ENCODE measurements at regions not wholly inside any gene's neighbourhood (a gene's known extent, or its start where the extent isn't known, plus 50 kb on each side); places are given as distances from the start of the nearest gene placed in this dataset.
"Not testable (repeated sequence)": the region's sequence is repeated elsewhere in the genome, so short reads cannot be mapped to it uniquely, and the experiment has no call there.

DNA sequence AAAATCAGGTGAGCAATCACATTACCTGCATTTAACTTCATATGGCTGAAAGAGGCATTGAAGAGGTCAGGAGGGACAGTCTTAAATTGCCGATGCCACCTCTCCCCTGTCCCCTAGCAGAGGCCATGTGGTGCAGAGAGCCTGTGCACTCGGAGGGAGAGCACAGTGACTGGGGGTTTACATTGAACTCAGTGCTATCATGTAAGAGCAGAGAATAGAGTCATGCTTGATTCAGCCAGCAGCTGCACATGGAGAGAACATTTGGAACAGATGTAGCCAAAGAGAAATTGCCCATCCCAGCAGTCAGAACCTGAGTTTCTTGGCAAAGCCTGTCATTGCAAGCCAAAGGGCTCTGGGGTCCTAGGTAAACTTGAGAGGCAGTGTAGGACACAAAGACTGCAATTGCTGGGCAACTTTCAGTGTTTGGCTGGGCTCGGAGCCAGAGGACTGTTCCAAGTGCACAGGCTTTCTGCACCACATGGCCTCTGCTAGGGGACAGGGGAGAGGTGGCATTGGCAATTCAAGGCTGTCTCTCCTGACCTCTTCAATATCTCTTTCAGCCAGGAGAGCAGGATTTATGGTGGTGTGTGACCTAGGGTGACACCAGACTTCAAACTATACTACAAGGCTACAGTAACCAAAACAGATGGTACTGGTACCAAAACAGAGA lies 267.1 kb downstream of the REEP3 start:
- DNase-seq (ENCODE audit: low spot score), result no peak

DNA sequence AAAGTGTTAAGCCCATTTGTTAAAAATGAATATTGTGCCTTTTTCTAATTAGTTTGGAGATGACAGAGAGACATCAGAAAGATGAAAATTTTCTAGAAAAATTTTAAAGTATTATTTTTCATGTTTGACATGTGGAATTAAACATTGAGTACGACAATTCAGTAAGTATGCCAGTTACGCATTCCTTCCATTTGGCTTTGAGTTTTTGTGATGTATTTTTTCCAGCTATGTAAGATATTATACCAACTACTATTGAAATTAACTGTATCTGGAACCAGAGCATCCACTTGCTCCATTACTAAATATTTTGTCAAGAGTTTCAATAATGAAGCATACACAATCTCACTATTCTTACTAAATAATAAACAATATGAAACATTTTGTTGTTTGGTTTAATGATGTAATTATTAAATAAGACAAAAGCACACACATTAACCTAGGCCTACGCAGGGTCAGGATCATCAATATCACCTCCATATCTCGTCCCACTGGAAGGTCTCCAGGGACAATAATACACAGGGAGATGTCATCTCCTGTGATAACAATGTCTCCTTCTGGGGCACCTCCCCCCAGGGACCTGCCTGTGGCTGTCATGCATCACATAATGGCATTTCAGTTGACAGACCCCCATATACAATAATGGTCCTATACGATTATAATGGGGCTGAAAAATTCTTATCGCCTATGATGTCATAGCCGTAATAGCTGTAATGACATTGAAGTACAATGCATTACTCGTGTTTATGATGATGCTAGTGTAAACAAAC lies 274.1 kb downstream of the REEP3 start:
- DNase-seq (ENCODE audit: low spot score), result no peak

DNA sequence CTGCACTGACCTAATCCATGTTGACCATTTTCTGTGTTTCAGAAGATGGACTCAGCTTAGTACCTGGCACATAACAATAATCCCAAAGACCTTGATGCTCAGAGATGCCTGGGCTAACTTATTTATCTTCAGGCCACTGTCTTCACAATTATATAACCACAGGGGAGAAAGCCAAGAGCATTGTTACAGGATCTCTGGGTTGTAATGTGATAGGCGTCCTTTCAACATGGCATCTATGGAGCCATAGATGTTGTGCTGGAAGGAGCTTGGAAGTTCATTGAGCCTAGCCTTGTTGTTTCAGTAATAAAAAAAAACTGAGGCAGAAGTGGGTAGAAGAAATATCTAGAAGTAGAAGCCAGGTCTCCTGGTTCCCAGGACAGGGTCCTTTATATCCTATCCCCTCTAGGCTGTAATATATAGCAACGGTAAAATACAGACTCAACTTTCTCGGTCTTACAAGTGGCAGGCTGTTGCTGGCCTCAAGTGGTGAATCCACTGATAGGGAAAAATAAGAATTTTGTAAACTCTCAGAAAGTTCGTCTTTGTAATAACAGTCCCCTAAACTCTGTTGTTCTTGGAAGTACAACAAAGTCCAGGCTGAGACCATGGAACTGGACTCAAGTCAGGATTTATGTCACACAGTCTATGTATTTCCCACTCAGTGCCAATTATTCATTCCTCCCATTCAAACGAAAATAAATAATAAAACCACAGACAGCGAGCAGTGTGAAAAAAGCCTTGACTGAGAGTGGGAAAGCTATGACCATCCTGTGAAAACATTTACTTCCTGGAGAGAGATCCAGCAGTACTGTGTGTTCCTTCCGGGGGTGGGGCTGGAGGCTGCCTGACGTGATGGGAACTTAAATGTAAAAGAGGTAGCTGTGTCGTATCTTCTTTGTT lies 277.6 kb downstream of the REEP3 start:
- DNase-seq (ENCODE audit: low spot score), result no peak

GRCh38 chr10:63799521-63800300 lies 278.5 kb downstream of the REEP3 start:
- no peak for DNase-seq (ENCODE audit: low spot score)

DNA sequence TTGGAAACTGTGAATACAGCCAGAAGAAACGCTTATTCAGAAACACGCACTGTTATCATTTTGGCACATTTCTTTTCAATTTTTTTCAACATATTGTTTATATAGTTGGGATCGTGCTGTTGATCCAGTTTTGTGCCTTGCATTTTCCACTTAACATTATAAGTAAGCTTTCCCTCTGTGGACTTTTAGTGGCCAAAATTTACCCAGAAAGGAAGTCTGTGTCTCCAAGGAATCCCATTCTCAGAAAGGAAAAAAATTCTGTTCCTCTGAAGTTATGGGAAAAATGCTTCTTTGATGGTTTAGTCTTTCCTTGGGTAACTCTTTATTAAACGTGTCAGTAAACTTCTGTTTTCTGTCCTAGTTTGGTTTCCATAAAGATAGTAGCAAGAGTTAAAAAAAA lies 280.0 kb downstream of the REEP3 start:
- DNase-seq (ENCODE audit: low spot score), result no peak

DNA sequence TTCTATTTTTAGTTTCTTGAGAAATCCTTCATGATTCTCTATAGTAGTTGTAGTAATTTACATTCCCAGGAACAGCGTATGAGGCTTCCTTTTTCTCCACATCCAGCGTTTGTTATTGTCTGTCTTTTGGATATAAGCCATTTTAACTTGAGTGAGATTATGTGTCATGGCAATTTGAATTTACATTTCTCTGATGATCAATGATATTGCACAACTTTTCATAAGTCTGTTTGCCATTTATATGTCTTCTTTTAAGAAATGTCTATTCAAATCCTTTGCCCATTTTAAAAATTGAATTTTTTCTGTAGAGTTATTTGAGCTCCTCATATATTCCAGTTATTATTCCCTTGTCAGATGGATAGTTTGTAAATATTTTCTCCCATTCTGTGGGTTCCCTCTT lies 285.1 kb downstream of the REEP3 start:
- no peak for DNase-seq (ENCODE audit: low spot score)

- no peak for DNase-seq (ENCODE audit: low spot score)
Observed at GRCh38 chr10:63812501-63812900, 291.3 kb downstream of the REEP3 start.

- DNase-seq (ENCODE audit: low spot score), result peak; percentile 41
Observed at GRCh38 chr10:63819753-63820329, 298.6 kb downstream of the REEP3 start.

- DNase-seq (ENCODE audit: low spot score), result no peak
Observed at GRCh38 chr10:63822496-63822895, 301.3 kb downstream of the REEP3 start.

DNA sequence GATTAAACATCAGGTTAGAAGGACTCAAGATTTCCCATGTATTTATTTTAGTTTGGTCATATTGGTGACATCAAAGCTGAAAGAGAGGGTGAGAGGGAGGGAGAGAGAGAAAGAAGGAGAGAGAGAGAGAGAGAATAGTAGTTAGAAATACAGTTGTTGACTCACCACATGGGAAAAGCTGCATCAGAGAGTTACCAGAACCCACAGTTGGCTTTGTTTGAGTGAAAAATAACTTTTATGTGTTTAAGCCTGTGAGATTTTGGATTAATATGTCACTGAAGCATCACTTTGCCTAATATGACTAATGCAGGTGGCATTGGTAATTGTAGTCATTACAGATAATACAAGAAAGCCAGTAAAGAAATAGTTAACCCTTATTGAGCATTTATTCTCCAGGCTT lies 303.9 kb downstream of the REEP3 start:
- DNase-seq (ENCODE audit: low spot score), result no peak

- DNase-seq (ENCODE audit: low spot score), result no peak
Observed at GRCh38 chr10:63825766-63826165, 304.6 kb downstream of the REEP3 start.

DNA sequence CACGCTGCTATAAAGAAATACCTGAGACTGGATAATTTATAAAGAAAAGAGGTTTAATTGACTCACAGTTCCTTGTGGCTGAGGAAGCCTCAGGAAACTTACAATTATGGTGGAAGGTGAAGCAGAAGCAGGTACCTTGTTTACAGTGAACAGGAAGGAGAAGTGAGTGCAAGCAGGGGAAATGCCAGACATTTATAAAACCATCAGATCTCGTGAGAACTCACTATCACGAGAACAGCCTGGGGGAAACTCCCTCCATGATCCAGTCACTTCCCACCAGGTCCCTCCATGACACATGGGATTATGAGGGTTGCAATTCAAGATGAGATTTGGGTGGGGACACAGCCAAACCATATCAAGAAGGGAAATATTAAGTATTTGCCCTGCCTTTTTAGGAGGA lies 305.8 kb downstream of the REEP3 start:
- DNase-seq (ENCODE audit: low spot score), result not testable (repeated sequence)

GRCh38 chr10:63829020-63829419 lies 307.8 kb downstream of the REEP3 start:
- no peak for DNase-seq (ENCODE audit: low spot score)

DNA sequence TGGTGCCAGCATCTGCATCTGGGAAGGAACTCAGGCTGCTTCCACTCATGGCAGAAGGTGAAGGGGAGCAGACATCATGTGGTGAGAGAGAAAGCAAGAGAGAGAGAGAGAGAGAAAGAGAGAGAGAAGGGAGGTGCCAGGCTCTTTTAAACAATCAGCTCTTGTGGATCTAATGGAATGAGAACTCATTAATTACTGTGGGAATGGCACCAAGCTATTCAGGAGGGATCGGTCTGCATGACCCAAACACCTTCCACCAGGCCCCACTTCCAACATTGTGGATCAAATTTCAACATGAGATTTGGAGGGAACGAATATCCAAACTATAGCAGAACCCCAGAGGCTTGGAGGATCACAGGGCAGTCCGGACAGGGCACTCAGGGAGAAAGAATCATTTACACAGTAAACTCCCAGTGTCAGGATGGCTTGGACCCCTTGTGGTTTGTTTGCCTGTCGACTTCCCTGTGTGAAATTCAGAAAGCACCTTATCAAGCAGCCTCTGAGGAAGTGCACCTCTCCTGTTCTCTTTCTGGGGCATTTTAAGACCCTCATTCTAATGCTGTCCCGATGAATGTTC lies 308.5 kb downstream of the REEP3 start:
- no peak for DNase-seq (ENCODE audit: low spot score)

GRCh38 chr10:63832686-63833085 lies 311.5 kb downstream of the REEP3 start:
- no peak for DNase-seq (ENCODE audit: low spot score)

DNA sequence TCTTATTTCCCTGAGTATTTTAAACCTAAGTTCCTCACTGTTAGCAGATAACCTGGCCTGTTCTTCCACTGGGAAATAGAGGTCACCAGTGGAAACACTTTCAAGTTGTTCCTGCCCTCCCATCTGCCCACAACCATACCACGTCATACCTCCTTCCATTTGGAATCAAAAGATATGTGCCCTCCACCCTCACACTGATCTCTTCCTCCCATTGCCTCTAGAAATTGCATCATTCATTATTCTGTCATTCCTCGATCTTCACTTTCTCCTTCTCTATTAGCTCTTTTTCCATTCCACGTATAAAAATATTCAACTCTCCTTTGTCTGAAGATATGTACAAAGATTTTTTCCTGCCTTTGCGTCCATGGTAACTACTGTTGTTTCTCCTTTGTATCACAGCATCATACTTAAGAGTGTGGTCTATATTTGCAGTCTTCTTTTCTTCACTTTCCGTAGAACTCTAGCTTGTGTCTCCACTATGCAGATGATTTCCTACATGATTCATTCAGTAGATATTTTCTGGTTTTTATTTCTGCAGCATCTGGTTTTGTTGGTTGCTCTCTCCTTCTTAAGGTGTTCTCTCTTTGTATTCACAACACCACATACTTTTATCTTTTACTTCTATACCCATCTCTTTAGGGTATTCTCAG lies 312.3 kb downstream of the REEP3 start:
- DNase-seq (ENCODE audit: low spot score), result no peak

GRCh38 chr10:63836666-63837442 lies 315.7 kb downstream of the REEP3 start:
- no peak for DNase-seq (ENCODE audit: low spot score)

DNA sequence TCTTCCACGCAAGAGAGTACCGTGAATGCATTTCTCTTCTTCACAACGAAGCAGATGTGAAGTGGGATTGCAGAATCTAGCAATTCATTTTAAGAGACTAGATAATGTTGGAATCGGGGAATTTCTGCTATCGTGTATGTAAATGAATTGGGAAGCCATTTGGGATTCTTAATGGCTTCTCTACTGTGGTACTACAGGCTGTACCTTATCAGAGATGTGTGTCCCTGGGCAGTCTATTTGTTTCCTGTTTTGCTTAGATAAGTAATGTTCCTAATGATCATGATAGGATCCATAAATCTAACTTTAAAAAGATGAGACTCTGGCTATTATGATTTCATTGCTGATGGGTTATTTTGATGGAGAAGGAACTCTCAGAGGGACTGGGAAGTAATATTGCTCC lies 320.6 kb downstream of the REEP3 start:
- DNase-seq (ENCODE audit: low spot score), result no peak

GRCh38 chr10:63843107-63843506 lies 321.9 kb downstream of the REEP3 start:
- DNase-seq (ENCODE audit: low spot score), result no peak

DNA sequence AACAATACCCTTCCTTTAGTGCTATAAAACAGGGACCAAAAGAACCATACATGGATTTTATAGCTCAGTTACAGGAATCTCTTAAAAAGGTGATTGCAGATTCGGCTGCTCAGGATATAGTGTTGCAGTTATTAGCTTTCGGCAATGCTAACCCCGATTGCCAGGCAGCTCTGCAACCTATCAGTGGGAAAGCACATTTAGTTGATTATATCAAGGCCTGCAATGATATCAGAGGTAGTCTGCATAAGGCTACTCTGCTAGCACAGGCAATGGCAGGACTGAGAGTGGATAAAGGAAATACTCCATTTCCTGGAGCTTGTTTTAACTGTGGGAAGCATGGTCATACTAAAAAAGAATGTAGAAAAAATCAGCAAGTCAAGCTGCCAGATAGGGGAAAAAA lies 327.7 kb downstream of the REEP3 start:
- DNase-seq (ENCODE audit: low spot score), result not testable (repeated sequence)
